GM18520 (cell line): ENCODE measurements at regions not wholly inside any gene's neighbourhood (a gene's known extent, or its start where the extent isn't known, plus 50 kb on each side); places are given as distances from the start of the nearest gene placed in this dataset.
A peak's percentile ranks its signal among the peaks of the same experiment; 100 is the strongest.
"Not testable (repeated sequence)": the region's sequence is repeated elsewhere in the genome, so short reads cannot be mapped to it uniquely, and the experiment has no call there.

Experiments
- ATAC-seq: cut with Tn5 transposase; IDR thresholded peaks from one replicate; pipeline ENCODE4 v1.9.1; 2021; ENCODE audit not compliant: unreplicated experiment

DNA sequence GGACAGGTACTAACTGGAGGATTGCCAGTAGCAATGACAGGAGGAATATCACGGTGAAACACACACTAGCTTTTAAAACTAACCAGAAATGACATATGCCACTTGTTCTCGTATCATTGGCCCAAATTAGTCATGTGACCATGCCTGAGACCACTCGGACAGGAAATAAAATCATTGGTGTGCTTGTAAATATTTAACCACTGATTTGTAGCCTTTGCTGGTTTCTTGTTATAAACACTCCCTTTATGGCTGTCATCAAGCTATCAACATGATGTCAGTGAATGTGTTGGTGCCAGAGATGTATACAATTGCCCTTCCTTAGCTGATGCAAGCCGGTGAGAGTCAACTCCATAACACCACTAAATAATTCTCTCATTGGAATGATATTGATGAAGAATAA is 123.7 kb upstream of the ANKH start:
- no peak for ATAC-seq

DNA sequence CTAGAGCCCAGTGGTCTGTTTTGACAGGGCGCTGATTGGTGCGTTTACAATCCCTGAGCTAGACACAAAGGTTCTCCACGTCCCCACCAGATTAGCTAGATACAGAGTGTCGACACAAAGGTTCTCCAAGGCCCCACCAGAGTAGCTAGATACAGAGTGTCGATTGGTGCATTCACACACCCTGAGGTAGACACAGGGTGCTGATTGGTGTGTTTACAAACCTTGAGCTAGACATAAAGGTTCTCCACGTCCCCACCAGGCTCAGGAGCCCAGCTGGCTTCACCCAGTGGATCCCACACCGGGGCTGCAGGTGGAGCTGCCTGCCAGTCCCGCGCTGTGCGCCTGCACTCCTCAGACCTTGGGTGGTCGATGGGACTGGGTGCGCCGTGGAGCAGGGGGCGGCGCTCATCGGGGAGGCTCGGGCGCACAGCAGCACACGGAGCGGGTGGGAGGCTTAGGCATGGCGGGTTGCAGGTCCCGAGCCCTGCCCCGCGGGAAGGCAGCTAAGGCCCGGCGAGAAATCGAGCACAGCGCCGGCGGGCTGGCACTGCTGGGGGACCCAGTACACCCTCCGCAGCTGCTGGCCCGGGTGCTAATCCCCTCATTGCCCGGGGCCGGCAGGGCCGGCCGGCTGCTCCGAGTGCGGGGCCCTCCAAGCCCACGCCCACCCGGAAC is 122.0 kb upstream of the ANKH start:
- ATAC-seq = not testable (repeated sequence)

DNA sequence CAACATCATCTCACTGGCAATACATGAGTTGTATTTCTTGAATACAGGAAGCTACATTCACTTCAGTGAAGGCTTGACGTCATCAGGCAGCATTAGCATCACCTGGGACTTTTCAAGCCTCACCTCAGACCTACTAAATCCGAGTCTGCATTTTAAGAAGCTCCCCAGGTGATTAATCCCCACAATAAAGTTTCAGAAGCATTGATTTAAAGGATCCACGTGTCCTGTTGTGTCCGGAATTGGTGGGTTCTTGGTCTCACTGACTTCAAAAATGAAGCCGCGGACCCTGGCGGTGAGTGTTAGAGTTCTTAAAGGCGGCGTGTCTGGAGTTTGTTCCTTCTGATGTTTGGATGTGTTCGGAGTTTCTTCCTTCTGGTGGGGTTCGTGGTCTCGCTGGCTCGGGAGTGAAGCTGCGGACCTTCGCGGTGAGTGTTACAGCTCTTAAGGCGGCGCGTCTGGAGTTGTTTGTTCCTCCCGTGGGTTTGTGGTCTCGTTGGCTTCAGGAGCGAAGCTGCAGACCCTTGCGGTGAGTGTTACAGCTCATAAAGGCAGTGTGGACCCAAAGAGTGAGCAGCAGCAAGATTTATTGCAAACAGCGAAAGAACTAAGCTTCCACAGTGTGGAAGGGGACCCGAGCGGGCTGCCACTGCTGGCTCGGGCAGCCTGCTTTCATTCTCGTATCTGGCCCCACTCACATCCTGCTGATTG is 121.3 kb upstream of the ANKH start:
- peak; percentile 73 for ATAC-seq

DNA sequence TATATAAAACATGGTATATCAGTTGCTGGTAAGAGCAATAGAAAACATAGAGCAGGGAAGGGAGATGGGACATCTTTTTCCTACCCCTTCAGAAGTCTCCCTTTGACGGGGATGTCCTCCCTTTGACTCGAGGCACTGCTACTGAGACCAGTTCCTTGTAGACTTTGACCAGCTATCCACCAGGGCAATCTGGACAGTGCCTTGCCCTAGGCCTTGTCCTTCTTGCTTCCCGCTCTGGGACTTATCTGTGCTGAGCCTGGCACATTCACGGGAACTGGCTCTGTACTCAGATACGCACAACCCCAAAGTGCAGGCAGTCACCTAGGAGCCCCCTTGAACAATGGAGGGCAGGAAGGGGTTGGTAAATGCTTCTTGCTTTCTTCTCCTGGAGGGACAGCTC is 116.6 kb upstream of the ANKH start:
- no peak for ATAC-seq

DNA sequence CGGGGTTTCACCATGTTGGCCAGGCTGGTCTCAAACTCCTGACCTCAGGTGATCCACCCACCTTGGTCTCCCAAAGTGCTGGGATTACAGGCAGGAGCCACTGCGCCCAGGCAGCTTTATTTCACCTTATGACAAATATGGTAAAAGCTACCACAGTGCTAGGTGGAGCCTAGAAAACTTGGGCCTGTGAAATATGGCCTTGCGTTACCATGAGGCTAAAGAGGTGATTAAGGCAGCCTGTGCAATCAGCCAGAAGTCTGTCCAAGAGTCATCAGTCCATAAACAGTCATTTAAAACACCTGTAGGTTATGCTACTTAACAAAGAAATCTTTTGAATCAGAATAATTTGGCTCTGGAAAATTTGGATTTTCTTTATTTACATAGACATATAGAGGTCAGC is 114.8 kb upstream of the ANKH start:
- no peak for ATAC-seq

DNA sequence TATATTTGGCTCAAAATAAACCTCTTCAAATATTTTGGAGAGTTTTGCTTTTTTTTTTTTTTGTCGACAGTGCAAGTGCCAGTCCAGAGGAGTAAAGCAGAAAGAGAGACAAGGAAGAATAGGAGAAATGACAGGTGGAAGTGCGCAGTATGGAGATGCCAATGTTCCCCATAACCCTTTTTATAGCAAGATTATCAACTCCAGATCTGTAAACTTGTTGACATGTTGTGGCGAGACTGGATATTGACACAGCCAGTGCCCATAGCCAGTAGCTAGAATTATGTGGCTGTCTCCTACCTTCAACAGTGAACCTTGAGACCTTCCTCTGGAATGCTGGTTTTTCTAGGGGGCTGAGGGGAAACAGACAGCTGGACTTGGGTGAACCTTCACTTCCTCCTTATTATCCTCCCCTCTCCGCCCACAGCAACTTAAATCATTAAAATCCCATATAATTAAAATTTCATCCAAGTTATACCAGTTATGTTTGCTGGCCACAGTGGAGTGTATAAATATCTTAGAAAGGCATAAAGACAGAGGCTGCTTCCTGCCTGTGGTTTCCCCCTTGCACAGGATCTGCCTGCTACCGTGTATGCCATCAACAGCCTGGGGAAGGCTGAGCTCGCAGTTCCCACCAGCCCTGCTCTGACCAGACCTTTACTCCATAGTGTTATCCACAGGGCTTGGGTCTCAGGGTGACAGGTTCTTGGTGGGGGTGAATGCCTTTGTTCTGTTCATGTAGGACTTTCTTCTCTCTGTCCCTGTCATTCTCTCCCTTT is 112.3 kb upstream of the ANKH start:
- no peak for ATAC-seq

DNA sequence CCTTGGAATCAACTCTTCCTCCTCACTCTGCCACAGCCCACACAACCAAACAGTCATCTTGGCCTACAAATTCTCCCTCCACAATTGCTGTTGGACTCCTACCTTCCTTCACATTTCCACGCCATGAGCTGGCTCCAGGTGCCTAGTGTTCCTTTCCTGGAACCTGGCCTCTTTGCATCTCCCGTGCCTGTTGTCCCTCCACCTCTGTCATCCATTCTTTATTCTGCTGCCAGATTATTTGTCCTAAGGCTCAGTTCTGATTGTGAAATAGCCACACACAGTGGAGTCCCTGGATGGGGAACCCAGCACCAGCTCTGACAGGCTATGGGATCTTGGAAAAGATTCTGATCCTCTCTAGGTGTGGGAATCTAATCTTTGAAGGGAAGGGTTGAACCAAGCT is 109.1 kb upstream of the ANKH start:
- ATAC-seq = no peak

DNA sequence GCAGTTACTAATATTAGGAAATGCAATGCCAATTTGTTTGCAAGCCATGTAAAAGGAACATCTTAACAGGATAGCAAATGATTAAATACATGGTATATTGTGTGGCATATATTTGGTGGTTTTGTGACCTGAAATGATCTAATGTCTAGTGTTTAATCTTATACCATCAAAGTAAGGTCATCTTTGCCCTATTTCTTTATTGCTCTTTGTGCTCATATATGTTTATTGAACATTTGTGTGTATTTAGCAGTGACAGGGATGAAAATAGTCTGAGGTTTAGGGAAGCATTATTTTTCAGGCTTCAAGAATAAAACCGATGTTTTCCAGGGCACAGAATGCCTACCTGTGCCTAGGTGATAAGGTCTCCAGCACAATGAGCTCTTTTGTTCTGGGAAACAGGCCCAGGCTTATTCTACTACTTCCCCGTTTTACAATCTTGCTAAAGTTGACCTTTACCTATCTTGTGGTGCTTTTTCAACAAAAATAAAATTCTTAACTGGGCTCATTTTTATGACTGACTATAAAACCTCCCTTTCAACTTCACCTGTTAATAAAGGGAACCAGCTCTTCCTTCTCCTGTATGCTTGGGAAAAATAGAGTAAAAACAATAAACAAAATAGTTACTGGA is 105.6 kb upstream of the ANKH start:
- no peak for ATAC-seq

DNA sequence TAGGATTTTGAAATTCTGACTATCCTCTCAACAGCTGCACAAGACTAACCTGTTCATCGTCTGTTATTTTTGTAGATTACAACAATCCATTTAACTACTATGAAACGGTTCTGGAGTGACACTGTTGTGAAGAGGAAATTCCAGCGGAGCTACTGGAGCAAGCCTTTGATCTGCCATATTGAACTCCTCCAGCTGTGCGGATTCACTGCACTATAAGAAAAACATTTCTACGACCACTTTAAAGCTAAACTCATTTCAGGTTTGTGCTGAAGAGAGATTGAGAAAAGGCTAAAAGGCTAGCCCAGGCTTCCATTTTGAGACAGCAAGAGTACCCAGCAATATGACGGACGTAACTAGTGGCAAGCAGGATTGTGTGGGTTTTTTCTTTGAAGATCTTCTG is 104.9 kb upstream of the ANKH start:
- ATAC-seq = no peak

DNA sequence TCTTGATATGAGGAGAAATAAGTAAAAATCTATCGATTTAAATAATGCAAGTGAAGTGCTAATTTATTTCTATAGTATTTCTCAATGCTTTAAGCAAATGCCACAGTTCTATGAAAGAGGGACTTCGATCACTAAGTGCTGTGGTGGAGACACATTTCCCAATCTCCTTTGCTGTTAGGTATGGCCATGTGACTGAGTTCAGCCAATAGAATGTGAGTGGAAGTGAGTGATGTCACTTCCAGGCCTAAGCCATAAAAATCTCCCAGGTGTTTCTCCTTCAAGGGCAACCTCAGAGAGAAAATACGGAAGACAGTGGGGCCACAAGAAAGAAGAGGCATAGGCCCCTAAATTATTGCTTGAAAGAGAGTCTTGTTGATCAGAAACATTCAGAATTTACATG is 100.3 kb upstream of the ANKH start:
- ATAC-seq = no peak

DNA sequence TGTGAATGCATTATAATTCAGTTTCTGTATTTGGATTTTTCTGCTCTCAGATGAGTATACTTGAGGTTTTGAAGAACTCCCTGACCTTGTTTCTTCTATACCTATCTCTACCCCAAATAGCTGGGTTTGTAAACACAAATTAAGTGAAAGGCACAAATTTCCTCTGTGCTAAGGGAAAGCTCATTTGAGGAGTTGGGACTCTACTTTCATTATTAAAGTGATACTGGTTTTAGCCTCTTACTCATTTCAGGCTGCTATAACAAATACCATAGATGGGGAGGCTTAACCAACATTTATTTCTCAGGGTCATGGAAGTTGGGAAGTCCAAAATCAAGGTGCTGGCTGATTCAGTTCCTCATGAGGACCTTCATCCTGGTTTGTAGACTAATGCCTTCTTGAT is 97.2 kb upstream of the ANKH start:
- no peak for ATAC-seq

DNA sequence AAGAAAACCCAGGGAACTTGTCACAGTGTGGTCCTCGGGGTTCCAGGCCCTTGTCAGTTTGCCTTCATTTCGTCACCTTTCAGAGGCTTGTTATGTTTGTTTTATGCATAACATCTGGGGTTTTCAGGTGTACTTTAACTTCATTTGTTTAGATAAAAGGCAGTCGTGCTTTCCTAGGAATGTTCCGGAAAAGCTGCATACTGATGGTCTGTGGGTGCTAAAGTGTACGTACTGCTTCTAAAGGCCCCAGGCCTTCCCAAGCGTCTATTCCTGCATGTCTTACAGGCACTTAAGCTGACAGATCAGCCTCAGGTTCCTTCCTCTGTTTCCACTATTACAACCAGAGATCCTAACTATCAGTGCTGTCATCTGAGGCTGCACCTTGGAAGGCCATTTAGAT is 95.6 kb upstream of the ANKH start:
- ATAC-seq = no peak

DNA sequence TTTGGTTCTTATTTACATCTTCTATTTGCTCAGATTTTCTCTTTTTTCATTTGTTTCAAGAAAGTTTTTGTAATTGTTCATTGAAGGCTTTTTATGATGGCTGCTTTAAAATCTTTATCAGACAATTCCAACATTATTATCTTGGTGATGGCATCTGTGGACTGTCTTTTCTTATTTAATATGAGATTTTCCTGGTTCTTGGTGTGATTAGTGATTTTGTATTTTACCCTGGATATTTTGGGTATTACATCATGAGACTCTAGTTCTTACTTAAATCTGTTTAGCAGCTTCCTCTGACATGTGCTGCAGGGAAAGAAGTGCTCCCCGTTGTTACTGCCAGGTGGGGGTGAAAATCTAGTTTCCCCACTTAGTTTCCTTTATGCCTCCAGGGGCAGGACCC is 94.2 kb upstream of the ANKH start:
- no peak for ATAC-seq

DNA sequence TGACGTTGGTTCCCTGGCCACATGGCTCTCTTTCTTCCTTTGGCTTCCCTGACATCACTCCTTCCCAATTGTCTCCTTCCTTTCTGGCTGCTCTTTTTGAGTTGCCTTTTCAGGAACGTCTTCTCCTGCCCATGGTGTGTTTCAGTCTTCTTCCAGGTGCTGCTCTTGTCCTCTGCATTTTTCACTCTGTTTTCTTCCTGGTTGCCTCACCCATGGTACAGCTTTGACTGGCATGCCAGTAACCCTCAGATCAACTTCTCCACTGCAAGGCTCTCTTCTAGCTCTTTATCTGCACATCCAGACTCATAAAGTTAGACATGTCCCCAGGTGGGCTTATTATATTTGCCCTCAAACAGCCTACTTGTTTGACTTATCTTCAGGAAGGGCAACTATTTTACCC is 91.0 kb upstream of the ANKH start:
- ATAC-seq = no peak

DNA sequence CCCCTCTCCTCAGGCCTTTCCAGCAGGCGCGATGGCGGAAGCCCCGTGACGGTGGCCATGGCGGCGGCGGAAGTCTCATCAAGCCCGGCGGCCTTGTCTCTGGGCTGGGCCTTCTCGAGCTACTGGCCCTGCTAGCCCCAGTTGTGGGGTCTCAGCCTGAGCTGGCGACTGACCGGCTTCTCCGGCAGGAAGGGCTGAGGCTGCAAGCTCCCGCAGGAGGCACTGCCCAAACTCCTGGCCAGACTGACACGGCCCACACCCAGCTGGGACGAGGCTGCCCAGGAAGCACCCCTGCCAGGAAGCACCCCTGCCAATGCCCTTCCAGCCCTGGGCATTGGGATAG is 88.5 kb upstream of the ANKH start:
- no peak for ATAC-seq

DNA sequence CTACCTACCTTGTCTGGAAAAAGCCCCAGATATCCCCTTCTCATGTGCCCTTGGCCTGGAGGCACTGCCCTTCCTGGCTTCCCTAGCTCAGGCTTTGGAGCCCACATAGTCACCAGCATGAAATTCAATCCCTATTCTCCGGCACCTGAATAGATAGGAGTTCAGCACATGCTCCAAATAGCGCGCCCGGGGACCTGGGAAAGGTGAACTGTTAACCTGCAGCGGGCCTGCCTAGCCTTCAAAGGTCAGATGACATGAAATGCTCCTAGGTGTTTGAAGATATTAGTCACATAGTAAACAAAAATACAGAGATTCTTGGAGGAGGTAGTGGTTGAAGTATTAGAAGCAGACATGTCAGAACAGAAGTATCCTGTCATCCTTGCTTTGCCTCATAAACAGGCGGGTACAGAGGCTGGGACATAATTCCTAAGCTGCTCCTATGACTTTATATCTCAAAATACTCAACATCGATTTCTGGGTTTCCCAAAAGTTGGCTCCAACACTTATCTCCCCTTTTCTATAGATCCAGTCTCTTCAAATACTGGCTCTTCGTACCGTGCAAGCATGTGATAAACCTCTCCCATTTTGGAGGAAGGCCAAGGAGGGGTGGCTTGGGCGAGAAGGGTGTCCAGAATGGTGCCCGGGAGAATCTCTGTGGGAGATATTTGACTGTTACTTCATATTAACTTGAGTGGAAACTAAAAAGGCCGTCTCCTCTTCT is 88.0 kb upstream of the ANKH start:
- no peak for ATAC-seq

DNA sequence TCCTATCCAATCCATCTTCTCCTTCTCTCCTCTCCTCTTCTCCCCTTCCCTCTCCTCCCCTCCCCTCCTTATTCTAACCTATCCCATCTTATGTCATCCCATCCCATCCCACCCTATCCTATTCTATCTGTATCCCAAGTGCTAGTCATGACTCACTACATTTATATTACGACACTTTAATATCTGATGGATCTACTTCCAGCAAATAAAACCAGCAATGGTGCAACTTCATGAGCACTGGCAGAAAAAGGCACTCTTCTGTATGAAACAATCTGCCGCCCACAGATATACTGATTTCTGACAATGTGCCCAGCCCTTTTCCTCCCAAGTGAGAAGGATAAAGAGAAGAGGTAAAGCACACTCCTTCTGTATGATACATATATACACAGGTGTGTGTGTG is 86.6 kb upstream of the ANKH start:
- no peak for ATAC-seq

DNA sequence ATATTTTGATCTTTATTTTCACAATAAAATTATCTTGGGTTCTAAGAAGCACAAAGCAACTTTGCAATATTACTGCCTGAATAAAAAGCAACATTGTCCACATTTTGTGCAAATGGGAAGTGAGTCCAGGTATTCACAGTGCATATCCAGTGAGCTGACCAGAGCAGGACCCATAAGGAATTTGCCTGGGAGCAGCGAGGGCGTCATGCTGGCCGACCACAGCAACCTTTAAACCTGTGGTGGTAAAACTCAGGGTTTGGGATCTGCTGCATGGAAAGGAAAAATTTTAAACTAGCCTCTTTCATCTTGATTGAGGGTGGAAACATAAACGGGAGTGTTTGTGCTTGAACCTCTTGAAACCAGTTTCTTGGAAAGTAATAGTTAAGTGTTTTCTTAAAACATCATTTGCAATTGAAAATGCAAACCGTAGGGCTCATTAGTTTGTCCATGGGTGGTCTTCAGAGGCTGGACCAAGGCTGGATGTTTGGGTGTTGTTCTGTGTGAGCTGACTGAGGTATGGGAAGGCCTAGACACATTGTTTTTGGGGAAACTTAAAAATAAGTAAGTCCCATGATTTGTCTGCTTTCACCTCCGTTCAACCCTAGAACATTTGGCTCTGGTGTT is 85.0 kb upstream of the ANKH start:
- no peak for ATAC-seq

DNA sequence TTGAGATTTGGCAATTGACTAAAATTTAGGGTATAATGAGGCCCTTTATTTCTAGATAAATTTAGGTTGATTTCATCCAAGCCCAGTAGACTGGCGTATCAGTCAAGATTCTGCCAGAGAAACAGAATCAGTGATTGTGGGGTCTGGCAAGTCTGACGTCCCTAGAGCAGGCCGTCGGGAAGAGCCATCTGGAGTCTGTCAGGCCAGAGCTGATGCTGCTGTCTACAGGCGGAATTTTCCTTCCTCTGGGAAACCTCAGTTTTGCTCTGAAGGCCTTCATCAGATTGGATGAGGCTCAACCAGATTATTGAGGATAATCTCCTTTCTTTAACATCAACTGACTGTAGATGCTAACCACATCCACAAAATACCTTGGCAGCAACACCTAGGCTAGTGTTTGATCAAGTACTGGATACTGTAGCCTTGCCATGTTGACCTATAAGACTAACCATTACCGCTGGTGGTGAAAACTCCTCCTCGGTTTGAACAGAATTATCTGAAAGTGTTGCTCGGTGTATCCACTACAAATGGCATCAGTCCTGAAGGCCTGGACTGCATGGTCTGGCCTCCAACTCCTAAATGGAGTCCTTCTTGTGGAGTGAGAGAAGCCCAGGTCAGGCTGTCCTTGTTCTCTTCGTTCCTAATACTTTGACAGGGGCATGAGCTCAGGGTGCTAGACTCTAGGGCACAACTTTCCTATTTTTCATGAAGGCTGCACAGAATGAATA is 83.2 kb upstream of the ANKH start:
- ATAC-seq = no peak

DNA sequence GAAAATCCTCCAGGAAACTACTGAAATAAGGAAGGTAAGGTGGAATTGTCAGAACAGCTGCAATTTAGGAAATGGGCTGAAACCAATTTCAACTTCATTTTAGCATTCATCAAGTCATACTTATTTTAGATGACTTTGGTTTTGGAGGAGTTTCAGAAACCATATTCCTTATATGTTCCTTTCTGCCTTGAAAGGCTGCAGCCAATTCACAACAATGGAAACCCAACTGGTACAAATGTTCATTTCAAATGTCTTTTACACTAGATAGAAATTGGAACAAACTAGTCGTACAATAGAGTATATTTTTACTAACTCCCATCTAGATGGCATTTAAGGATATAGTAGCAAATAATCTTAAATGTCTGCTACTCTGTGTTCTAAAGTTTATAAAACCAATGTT is 82.6 kb upstream of the ANKH start:
- no peak for ATAC-seq
